HepG2 (cell line): ENCODE measurements at regions not wholly inside any gene's neighbourhood (a gene's known extent, or its start where the extent isn't known, plus 50 kb on each side); places are given as distances from the start of the nearest gene placed in this dataset.
"Not testable (repeated sequence)": the region's sequence is repeated elsewhere in the genome, so short reads cannot be mapped to it uniquely, and the experiment has no call there.

Source experiments
- ATAC-seq: fragments of 200-7000 bp; cut with Tn5 transposase; 3 replicates; pipeline ENCODE4 v1.9.1; 2020; ENCODE audit warnings: mild to moderate bottlenecking, moderate library complexity
- BruUV-seq: library from RNA; stranded (reverse); fragments of 400-500 nt; replicated peaks from 2 replicates; lab custom pipeline; 2021; lab: Mats Ljungman, UMichigan
- CTCF ChIA-PET: fragments of 300-600 bp; formaldehyde crosslinking; extraction: SDS; loops from one replicate; lab custom pipeline; 2021; ENCODE audit warnings: low total read pairs, inconsistent platforms, low intra/inter-chr PET ratio; lab: Yijun Ruan, JAX
- POLR2A ChIA-PET: fragments of 350-600 bp; sonication (Branson Sonifier 250); formaldehyde crosslinking; loops from one replicate; lab custom pipeline; 2020; ENCODE audit warnings: antibody characterized with exemption, inconsistent platforms; lab: Yijun Ruan, JAX
- DNase-seq: peaks from one replicate; pipeline ENCODE4 v3.0.0-alpha.2; 2015; ENCODE audit warnings: low spot score
- FAIRE-seq: peaks from 3 replicates; lab custom pipeline; 2011; peaks lifted over from hg19 to GRCh38; lab: Jason Lieb, UNC
- H2AFZ ChIP-seq: one replicate; pipeline ENCODE4 v1.6.1; 2011; ENCODE audit warnings: low read length, inconsistent platforms
- H3K27ac ChIP-seq: fragments of 300-600 bp; 3 replicates; pipeline ENCODE4 v1.8.0; 2011; ENCODE audit warnings: mixed run types, mild to moderate bottlenecking, mixed read lengths, low read length, inconsistent platforms; ENCODE audit not compliant: insufficient read depth; ENCODE audit errors: extremely low read length
- H3K27me3 ChIP-seq, 2 experiments: fragments of 200-600 bp in 1 of 2; 2 replicates in 1 of 2; 3 replicates in 1 of 2; pipeline versions ENCODE4 v1.6.0 to v1.8.0; 2011; ENCODE audit warnings: low read length in 2 of 2, mild to moderate bottlenecking in 2 of 2, moderate library complexity in 2 of 2, inconsistent platforms in 1 of 2; ENCODE audit not compliant: insufficient read depth in 2 of 2, control insufficient read depth in 1 of 2
- H3K36me3 ChIP-seq, 2 experiments: fragments of 200-600 bp in 1 of 2; replicated peaks in 1 of 2; 2 replicates in 1 of 2; 3 replicates in 1 of 2; pipeline versions ENCODE4 v1.5.1 to v1.8.0; 2011; ENCODE audit warnings: low read length in 2 of 2, inconsistent platforms in 1 of 2; ENCODE audit not compliant: insufficient read depth in 2 of 2, control insufficient read depth in 1 of 2
- H3K4me1 ChIP-seq: 2 replicates; pipeline ENCODE4 v1.5.1; 2012; ENCODE audit warnings: low read length, inconsistent platforms; ENCODE audit not compliant: insufficient read depth
- H3K4me2 ChIP-seq: 2 replicates; pipeline ENCODE4 v1.6.0; 2011; ENCODE audit warnings: low read depth, low read length, inconsistent platforms
- H3K4me3 ChIP-seq, 3 experiments: fragments of 200-600 bp in 1 of 3; sonication (generic), shearing (Covaris generic) in 1 of 3; replicated peaks in 1 of 3; 2 replicates each; pipeline ENCODE4 v1.5.1; 2011 to 2016; ENCODE audit warnings: low read length in 3 of 3, inconsistent platforms in 2 of 3, low read depth in 2 of 3, mild to moderate bottlenecking in 2 of 3, control low read depth in 1 of 3, mixed read lengths in 1 of 3; ENCODE audit not compliant: insufficient read depth in 1 of 3
- H3K79me2 ChIP-seq: one replicate; pipeline ENCODE4 v1.6.1; 2011; ENCODE audit warnings: low read length, inconsistent platforms; ENCODE audit not compliant: insufficient read depth
- H3K9ac ChIP-seq: 2 replicates; pipeline ENCODE4 v1.6.0; 2011; ENCODE audit warnings: mild to moderate bottlenecking, low read depth, low read length, inconsistent platforms; ENCODE audit not compliant: insufficient read depth
- H3K9me3 ChIP-seq: 2 replicates; pipeline ENCODE4 v1.5.1; 2012; ENCODE audit warnings: mild to moderate bottlenecking, low read length
- H4K20me1 ChIP-seq: 2 replicates; pipeline ENCODE4 v1.6.0; 2011; ENCODE audit warnings: inconsistent platforms, mild to moderate bottlenecking, low read length, moderate library complexity; ENCODE audit not compliant: insufficient read depth
- CBFB ChIP-seq: sonication (generic); formaldehyde crosslinking; IDR thresholded peaks from 2 replicates; pipeline ENCODE4 v1.4.0; 2020; ENCODE audit warnings: missing genetic modification reagents
- GFI1 ChIP-seq: sonication (generic); formaldehyde crosslinking; IDR thresholded peaks from 2 replicates; pipeline ENCODE4 v1.5.0; 2020; ENCODE audit warnings: missing genetic modification reagents, mild to moderate bottlenecking, borderline replicate concordance
- WGBS: methylation state at CpG from one replicate; pipeline ENCODE4 v1.1.6; 2017; ENCODE audit warnings: low lambda C conversion rate; 5-methylcytosine and 5-hydroxymethylcytosine counted together
- in situ Hi-C: cut with HindIII; loops from 2 replicates; pipeline ENCODE4 v1.10.0; 2017; ENCODE audit warnings: low pct_unique_long_range_greater_than_20kb; ENCODE audit not compliant: extremely low pct_ligation_motif_present
- intact Hi-C: fragments of 100-400 bp; cut with micrococcal nuclease; formaldehyde crosslinking; loops from one replicate; pipeline ENCODE4 v1.10.0; 2022; ENCODE audit not compliant: unreplicated experiment

- Histone ChIP-seq H3K36me3 (no peaks in the 10 kb centered on the region), H2AFZ (no peak overlapping the region), H3K4me2 (no peak overlapping the region), H3K27ac (no peak overlapping the region), H4K20me1 (no peaks in the 10 kb centered on the region), H3K9ac (no peak overlapping the region), H3K9me3 (no peaks in the 10 kb centered on the region), H3K27me3 (peaks cover 0 to 7% of the 10 kb centered on the region in 2 experiments; a peak in 2 of 5 replicates), H3K4me1 (no peaks in the 10 kb centered on the region), H3K79me2 (no peaks in the 10 kb centered on the region), H3K4me3 (no peak overlapping the region)
- ChIA-PET POLR2A (no interaction called here), CTCF (no interaction called here)
- BruUV-seq = no TSS peak
- WGBS = 24% methylated on average over 8 of the region's 8 CpGs
- no peak for TF ChIP-seq CBFB (CRISPR knock-in tag)
- DNase-seq (no peak), ATAC-seq (no peak), FAIRE-seq (no peak)
- intact Hi-C loops = no loop called here
- in situ Hi-C loops = no loop called here
Observed at GRCh38 chr10:45136256-45136655, 135.5 kb downstream of the ZNF22 start.

GRCh38 chr10:45144326-45145070 lies 143.8 kb downstream of the ZNF22 start:
- ATAC-seq = no peak
- Histone ChIP-seq H2AFZ (no peak overlapping the region), H3K79me2 (no peaks in the 10 kb centered on the region)
- CTCF ChIA-PET = no interaction called here
- in situ Hi-C loops (no loop called here), intact Hi-C loops (no loop called here)
- no peak for TF ChIP-seq GFI1 (CRISPR knock-in tag)
- TF ChIP-seq, all 625 proteins: peak for 0
- WGBS = under 1% methylated on average over 3 of the region's 3 CpGs
- Histone ChIP-seq H3K9me3 (no peaks in the 10 kb centered on the region), H3K4me1 (no peaks in the 10 kb centered on the region), H3K4me3 (no peak overlapping the region), H3K4me2 (no peak overlapping the region), H4K20me1 (no peaks in the 10 kb centered on the region), H3K36me3 (no peaks in the 10 kb centered on the region), H3K27ac (no peak overlapping the region), H3K27me3 (peaks cover 0 to 3% of the 10 kb centered on the region in 2 experiments; a peak in 2 of 5 replicates), H3K9ac (no peak overlapping the region)
- DNase-seq (no peak), FAIRE-seq (no peak)
- no TSS peak for BruUV-seq
- POLR2A ChIA-PET = no interaction called here

GRCh38 chr10:45145143-45145542 lies 144.4 kb downstream of the ZNF22 start:
- H3K79me2 ChIP-seq, H3K9me3 ChIP-seq, CTCF ChIA-PET, in situ Hi-C loops, DNase-seq, ATAC-seq, intact Hi-C loops, H2AFZ ChIP-seq, POLR2A ChIA-PET, H3K9ac ChIP-seq, H3K4me1 ChIP-seq, H3K27me3 ChIP-seq, H3K27ac ChIP-seq, H3K4me2 ChIP-seq, BruUV-seq, H3K4me3 ChIP-seq, H4K20me1 ChIP-seq, H3K36me3 ChIP-seq: not testable (repeated sequence)
- 0% methylated on average over 1 of the region's 1 CpG for WGBS
- peak; percentile 36 for FAIRE-seq
